Neural cell (in vitro differentiated cells): ENCODE measurements at regions not wholly inside any gene's neighbourhood (a gene's known extent, or its start where the extent isn't known, plus 50 kb on each side); places are given as distances from the start of the nearest gene placed in this dataset.

ENCODE experiments used
- H2AFZ ChIP-seq: fragments of 200-600, 300-800 bp; sonication (generic), shearing (Covaris generic); 2 replicates; pipeline ENCODE4 v1.6.0; 2014; ENCODE audit warnings: low read depth, mild to moderate bottlenecking, antibody characterized with exemption, low read length, moderate library complexity
- H3F3A ChIP-seq: fragments of 200-600 bp; shearing (Covaris generic); 2 replicates; pipeline ENCODE4 v1.6.1; 2016; ENCODE audit warnings: mild to moderate bottlenecking, moderate library complexity, mixed read lengths, antibody characterized with exemption, low read length; ENCODE audit not compliant: insufficient read depth, poor library complexity, severe bottlenecking
- H3K27ac ChIP-seq: fragments of 200-600, 300-800 bp; sonication (generic), shearing (Covaris generic); 2 replicates; pipeline ENCODE4 v1.5.1; 2014; ENCODE audit warnings: mild to moderate bottlenecking, low read length, moderate library complexity
- H3K27me3 ChIP-seq: fragments of 300-800, 200-600 bp; sonication (generic), shearing (Covaris generic); 2 replicates; pipeline ENCODE4 v1.6.0; 2014; ENCODE audit warnings: mild to moderate bottlenecking, low read depth, low read length, moderate library complexity; ENCODE audit not compliant: insufficient read depth
- H3K36me3 ChIP-seq: fragments of 300-800, 200-600 bp; sonication (generic), shearing (Covaris generic); 2 replicates; pipeline ENCODE4 v1.5.1; 2014; ENCODE audit warnings: mild to moderate bottlenecking, antibody characterized with exemption, low read length, moderate library complexity; ENCODE audit not compliant: insufficient read depth
- H3K4me2 ChIP-seq: fragments of 300-800, 200-600 bp; sonication (generic), shearing (Covaris generic); 2 replicates; pipeline ENCODE4 v1.6.0; 2014; ENCODE audit warnings: mild to moderate bottlenecking, low read length
- H3K4me3 ChIP-seq: fragments of 300-800, 200-600 bp; sonication (generic), shearing (Covaris generic); 2 replicates; pipeline ENCODE4 v1.5.1; 2014; ENCODE audit warnings: mild to moderate bottlenecking, low read length, moderate library complexity
- H3K79me2 ChIP-seq: fragments of 200-600 bp; shearing (Covaris generic); replicated peaks from 2 replicates; pipeline ENCODE4 v1.6.0; 2014; ENCODE audit warnings: mild to moderate bottlenecking, low read length, moderate library complexity; ENCODE audit not compliant: insufficient read depth
- H3K9ac ChIP-seq: fragments of 300-800, 200-600 bp; sonication (generic), shearing (Covaris generic); 2 replicates; pipeline ENCODE4 v1.6.1; 2016; ENCODE audit warnings: mild to moderate bottlenecking, low read length, mixed read lengths
- H3K9me2 ChIP-seq: fragments of 200-600 bp; shearing (Covaris generic); 2 replicates; pipeline ENCODE4 v1.6.1; 2016; ENCODE audit warnings: mild to moderate bottlenecking, low read length, mixed read lengths; ENCODE audit not compliant: insufficient read depth
- H3K9me3 ChIP-seq: fragments of 200-600, 300-800 bp; sonication (generic), shearing (Covaris generic); 2 replicates; pipeline ENCODE4 v1.6.1; 2016; ENCODE audit warnings: mild to moderate bottlenecking, mixed run types, low read length, moderate library complexity, mixed read lengths
- H4K20me1 ChIP-seq: fragments of 200-600 bp; shearing (Covaris generic); 2 replicates; pipeline ENCODE4 v1.6.1; 2016; ENCODE audit warnings: mild to moderate bottlenecking, mixed run types; ENCODE audit not compliant: insufficient read depth
- CTCF ChIP-seq: fragments of 450-650 bp; IDR thresholded peaks from 2 replicates; pipeline ENCODE4 v1.5.1; 2014; ENCODE audit warnings: antibody characterized with exemption, mild to moderate bottlenecking, moderate library complexity; ENCODE audit not compliant: poor library complexity, severe bottlenecking
- EP300 ChIP-seq: fragments of 450-650 bp; conservative IDR thresholded peaks from 2 replicates; pipeline ENCODE4 v1.6.1; 2014; ENCODE audit warnings: antibody characterized with exemption, mild to moderate bottlenecking, moderate library complexity; ENCODE audit not compliant: poor library complexity, severe bottlenecking
- EZH2 ChIP-seq: fragments of 200-600, 300-800 bp; shearing (Covaris generic), sonication (generic); IDR thresholded peaks from 2 replicates; pipeline ENCODE4 v1.6.1; 2014; ENCODE audit warnings: antibody characterized with exemption, low read length, borderline replicate concordance, mild to moderate bottlenecking; ENCODE audit not compliant: insufficient read depth, poor library complexity, severe bottlenecking
- MXI1 ChIP-seq: fragments of 450-650 bp; conservative IDR thresholded peaks from 2 replicates; pipeline ENCODE4 v1.6.1; 2014; ENCODE audit warnings: antibody characterized with exemption, mild to moderate bottlenecking; ENCODE audit not compliant: poor library complexity, severe bottlenecking
- POLR2AphosphoS5 ChIP-seq: IDR thresholded peaks from 2 replicates; pipeline ENCODE4 v1.6.1; 2012
- REST ChIP-seq: IDR thresholded peaks from 2 replicates; pipeline ENCODE4 v1.6.1; 2012; ENCODE audit warnings: borderline replicate concordance
- SMC3 ChIP-seq: fragments of 450-650 bp; conservative IDR thresholded peaks from 2 replicates; pipeline ENCODE4 v1.6.1; 2014; ENCODE audit warnings: antibody characterized with exemption, mild to moderate bottlenecking, moderate library complexity; ENCODE audit not compliant: poor library complexity
- TAF1 ChIP-seq: IDR thresholded peaks from 2 replicates; pipeline ENCODE4 v1.6.1; 2012; ENCODE audit warnings: low read depth

- TF ChIP-seq EZH2 (no peak), TAF1 (no peak), EP300 (no peak)
Measured at GRCh38 chr2:195164930-195165329, 492.1 kb upstream of the SLC39A10 start (continued).

- Histone ChIP-seq H3K9ac (no peak overlapping the region), H3K9me2 (no peaks in the 10 kb centered on the region), H3K27ac (peak overlapping the region; percentile 62), H3K4me3 (peak overlapping the region; percentile 24), H3K9me3 (peaks cover 3% of the 10 kb centered on the region), H3K4me2 (peak overlapping the region; percentile 48), H3K79me2 (no peaks in the 10 kb centered on the region), H4K20me1 (no peaks in the 10 kb centered on the region), H2AFZ (no peak overlapping the region), H3K27me3 (no peaks in the 10 kb centered on the region), H3F3A (no peaks in the 10 kb centered on the region), H3K36me3 (no peaks in the 10 kb centered on the region)
- no peak for TF ChIP-seq MXI1
- peak; percentile 81 for TF ChIP-seq EP300
- TF ChIP-seq SMC3, result no peak
- TF ChIP-seq POLR2AphosphoS5, result peak; percentile 67
- TF ChIP-seq REST, result peak; percentile 7
- no peak for TF ChIP-seq EZH2
- no peak for TF ChIP-seq CTCF
Measured at GRCh38 chr2:195162918-195163317, 494.1 kb upstream of the SLC39A10 start.

GRCh38 chr2:195162194-195162593 lies 494.8 kb upstream of the SLC39A10 start:
- no peaks in the 10 kb centered on the region for H3K79me2 ChIP-seq
- H3K36me3 ChIP-seq, result no peaks in the 10 kb centered on the region
- H3K27me3 ChIP-seq, result no peaks in the 10 kb centered on the region
- H3F3A ChIP-seq, result no peaks in the 10 kb centered on the region
- no peak overlapping the region for H3K4me2 ChIP-seq
- no peaks in the 10 kb centered on the region for H3K9me2 ChIP-seq
- TF ChIP-seq REST (peak; percentile 11), CTCF (no peak), EZH2 (no peak)
- H3K27ac ChIP-seq, result peak overlapping the region; percentile 62
- no peak overlapping the region for H3K9ac ChIP-seq
- no peaks in the 10 kb centered on the region for H4K20me1 ChIP-seq
- no peak overlapping the region for H2AFZ ChIP-seq
- H3K9me3 ChIP-seq, result peaks cover 3% of the 10 kb centered on the region
- no peak overlapping the region for H3K4me3 ChIP-seq
